Spleen (tissue), 11 donors: ENCODE measurements at regions not wholly inside any gene's neighbourhood (a gene's known extent, or its start where the extent isn't known, plus 50 kb on each side); places are given as distances from the start of the nearest gene placed in this dataset.

Experiments used
- DNase-seq: peaks from one replicate; pipeline ENCODE4 v3.0.0-alpha.2; 2020
- H3K27ac ChIP-seq, 8 donors: fragments of 200-600 bp; sonication (generic) in 7 of 8; 1 replicate in 4 of 8; 2 replicates in 4 of 8; pipeline versions ENCODE4 v1.5.0 to v1.8.0; 2016 to 2021; ENCODE audit warnings: inconsistent platforms in 4 of 8, mild to moderate bottlenecking in 4 of 8, moderate library complexity in 1 of 8
- H3K27me3 ChIP-seq, 7 donors: fragments of 200-600 bp; sonication (generic) in 6 of 7; replicated peaks in 1 of 7; 1 replicate in 4 of 7; 2 replicates in 3 of 7; pipeline versions ENCODE4 v1.5.0 to v1.8.0; 2016 to 2021; ENCODE audit warnings: inconsistent platforms in 3 of 7, mild to moderate bottlenecking in 1 of 7
- H3K36me3 ChIP-seq, 6 donors: fragments of 200-600 bp; sonication (generic) in 5 of 6; 1 replicate in 4 of 6; 2 replicates in 2 of 6; pipeline versions ENCODE4 v1.5.0 to v1.8.0; 2016 to 2021; ENCODE audit warnings: inconsistent platforms in 2 of 6
- H3K4me1 ChIP-seq, 6 donors: fragments of 200-600 bp; sonication (generic) in 5 of 6; 1 replicate in 3 of 6; 2 replicates in 3 of 6; pipeline versions ENCODE4 v1.5.0 to v1.8.0; 2016 to 2021; ENCODE audit warnings: inconsistent platforms in 3 of 6
- H3K4me3 ChIP-seq, 8 donors: fragments of 200-600 bp; sonication (generic) in 7 of 8; 1 replicate in 4 of 8; 2 replicates in 4 of 8; pipeline versions ENCODE4 v1.5.0 to v1.8.0; 2016 to 2021; ENCODE audit warnings: inconsistent platforms in 4 of 8, mild to moderate bottlenecking in 4 of 8, moderate library complexity in 2 of 8
- H3K9me3 ChIP-seq, 8 donors: fragments of 200-600 bp; sonication (generic) in 7 of 8; 1 replicate in 4 of 8; 2 replicates in 4 of 8; pipeline versions ENCODE4 v1.5.0 to v1.8.0; 2016 to 2021; ENCODE audit warnings: inconsistent platforms in 4 of 8
- POLR2A ChIP-seq, 3 donors: fragments of 450-650 bp; IDR thresholded peaks; one replicate each; pipeline ENCODE4 v1.5.1; 2017; ENCODE audit warnings: antibody characterized with exemption in 3 of 3, mild to moderate bottlenecking in 1 of 3
- POLR2AphosphoS5 ChIP-seq, 3 donors: sonication (generic); formaldehyde crosslinking; IDR thresholded peaks; one replicate each; pipeline ENCODE4 v1.5.1; 2017; ENCODE audit warnings: antibody characterized with exemption in 3 of 3
- WGBS, 5 donors: extraction: QIAGEN DNeasy Blood & Tissue Kit in 3 of 5; methylation state at CpG; one replicate each; pipeline versions ENCODE4 v1.1.5 to v1.1.7; 2013 to 2018; 5-methylcytosine and 5-hydroxymethylcytosine counted together
- intact Hi-C: fragments of 100-400 bp; cut with DNase I; formaldehyde crosslinking; loops from one replicate; pipeline ENCODE4 v1.15.0; 2023; ENCODE audit warnings: low total_unique reads
- TF ChIP-seq, protein P1 (sequence below), 11 experiments: fragments of 200-600 bp in 7 of 11; fragments of 450-650 bp in 4 of 11; sonication (generic) in 4 of 11; IDR thresholded peaks in 8 of 11; conservative IDR thresholded peaks in 3 of 11; 1 replicate in 7 of 11; 2 replicates in 4 of 11; pipeline versions ENCODE4 v1.4.0 to v1.8.0; 2016 to 2021; ENCODE audit warnings: antibody characterized with exemption in 11 of 11, inconsistent platforms in 4 of 11, mild to moderate bottlenecking in 1 of 11
- donor health status: healthy with polysubstance abuse.
- donor health status: DM: no; HTN: no; CAD: no; lungs with moderate emphysema.
- donor health status: DM: no; HTN: no; CAD: no.
- donor health status: Bipolar disorder and iron deficiency.
- donor health status: healthy.
- donor health status: DM: no; HTN: no; CAD: no.
- donor health status: DM: yes; HTN: yes; CAD: no.

DNA sequence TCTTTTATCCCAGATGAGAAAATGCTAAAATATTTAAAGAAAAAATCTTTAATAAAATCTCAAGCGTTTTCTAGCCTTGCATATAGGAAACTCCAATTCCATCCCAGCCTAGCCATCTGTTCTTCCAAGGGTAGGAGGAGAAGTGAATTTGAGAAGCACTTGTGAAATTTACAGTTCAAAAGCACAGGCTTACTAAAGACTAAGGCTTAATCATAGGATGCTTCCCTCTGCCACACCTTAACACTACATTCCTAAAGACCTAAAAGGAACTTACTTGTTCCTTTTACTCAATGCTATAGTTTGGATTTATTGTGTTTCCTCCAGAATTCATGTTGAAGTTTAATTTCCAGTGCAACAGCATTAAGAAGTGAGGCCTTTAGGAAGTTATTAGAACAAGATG lies 764.8 kb upstream of the CADM2 start:
- Histone ChIP-seq H3K27ac (no peak overlapping the region), H3K36me3 (no peaks in the 10 kb centered on the region), H3K4me3 (no peak overlapping the region), H3K4me1 (no peaks in the 10 kb centered on the region), H3K9me3 (peaks cover 0 to 73% (median 39%) of the 10 kb centered on the region in 8 donors), H3K27me3 (no peaks in the 10 kb centered on the region)
- 45 to 76% (median 64%) methylated on average over 1 of the region's 1 CpG for WGBS, 5 donors
- intact Hi-C loops = no loop called here
- TF ChIP-seq POLR2AphosphoS5 (IDR thresholded peaks at IDR 0.05) = no peak
- TF ChIP-seq, protein P1, sequence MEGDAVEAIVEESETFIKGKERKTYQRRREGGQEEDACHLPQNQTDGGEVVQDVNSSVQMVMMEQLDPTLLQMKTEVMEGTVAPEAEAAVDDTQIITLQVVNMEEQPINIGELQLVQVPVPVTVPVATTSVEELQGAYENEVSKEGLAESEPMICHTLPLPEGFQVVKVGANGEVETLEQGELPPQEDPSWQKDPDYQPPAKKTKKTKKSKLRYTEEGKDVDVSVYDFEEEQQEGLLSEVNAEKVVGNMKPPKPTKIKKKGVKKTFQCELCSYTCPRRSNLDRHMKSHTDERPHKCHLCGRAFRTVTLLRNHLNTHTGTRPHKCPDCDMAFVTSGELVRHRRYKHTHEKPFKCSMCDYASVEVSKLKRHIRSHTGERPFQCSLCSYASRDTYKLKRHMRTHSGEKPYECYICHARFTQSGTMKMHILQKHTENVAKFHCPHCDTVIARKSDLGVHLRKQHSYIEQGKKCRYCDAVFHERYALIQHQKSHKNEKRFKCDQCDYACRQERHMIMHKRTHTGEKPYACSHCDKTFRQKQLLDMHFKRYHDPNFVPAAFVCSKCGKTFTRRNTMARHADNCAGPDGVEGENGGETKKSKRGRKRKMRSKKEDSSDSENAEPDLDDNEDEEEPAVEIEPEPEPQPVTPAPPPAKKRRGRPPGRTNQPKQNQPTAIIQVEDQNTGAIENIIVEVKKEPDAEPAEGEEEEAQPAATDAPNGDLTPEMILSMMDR (IDR thresholded peaks at IDR 0.05 in 8 of 11, conservative IDR thresholded peaks at IDR 0.05 in 3 of 11) = no peak
- no peak for TF ChIP-seq POLR2A (IDR thresholded peaks at IDR 0.05)
- DNase-seq = no peak

DNA sequence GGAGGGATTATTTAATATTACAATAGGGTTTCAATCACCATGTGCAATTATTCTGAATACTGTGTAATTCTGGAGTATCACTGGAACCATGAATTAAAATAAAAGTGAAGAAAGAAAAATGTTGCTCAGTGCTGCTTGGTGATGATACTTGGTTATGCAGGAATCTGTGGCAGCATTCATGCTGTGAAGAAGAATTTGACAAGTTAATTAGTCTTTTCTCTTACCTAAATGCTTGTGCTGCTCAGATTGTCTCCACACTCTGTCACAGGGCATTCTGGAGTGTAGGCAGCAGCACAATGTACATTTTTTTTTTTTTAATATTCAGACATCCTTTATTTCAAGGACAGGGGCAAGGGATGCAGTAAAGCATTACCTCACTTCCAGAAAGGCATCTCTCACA lies 749.3 kb upstream of the CADM2 start:
- Histone ChIP-seq H3K4me1 (no peaks in the 10 kb centered on the region), H3K4me3 (no peak overlapping the region), H3K36me3 (no peaks in the 10 kb centered on the region), H3K27me3 (no peaks in the 10 kb centered on the region), H3K9me3 (peaks cover 0 to 26% (median 9%) of the 10 kb centered on the region in 8 donors), H3K27ac (no peak overlapping the region)
- intact Hi-C loops = no loop called here
- TF ChIP-seq POLR2AphosphoS5 (IDR thresholded peaks at IDR 0.05) = no peak
- no peak for TF ChIP-seq POLR2A (IDR thresholded peaks at IDR 0.05)
- TF ChIP-seq, protein P1 (IDR thresholded peaks at IDR 0.05 in 8 of 11, conservative IDR thresholded peaks at IDR 0.05 in 3 of 11) = no peak
- no peak for DNase-seq

DNA sequence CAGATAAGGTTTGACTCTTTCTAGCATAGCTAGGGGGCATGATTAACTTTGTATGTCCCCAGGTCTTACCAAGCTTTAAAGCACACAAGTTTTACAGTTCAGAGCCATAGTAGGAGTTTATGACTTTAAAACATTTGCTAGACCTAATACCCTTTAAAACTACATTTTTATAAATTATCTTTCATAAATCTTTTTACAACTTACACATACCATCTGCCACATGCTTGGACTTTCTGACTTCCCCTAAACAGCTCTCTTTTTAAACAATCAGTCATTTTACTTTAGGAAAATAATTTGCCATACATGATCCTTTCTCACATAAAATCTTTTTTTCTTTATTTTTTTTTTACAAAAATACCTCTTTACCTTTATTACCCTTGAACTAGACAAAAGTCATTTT lies 735.3 kb upstream of the CADM2 start:
- Histone ChIP-seq H3K36me3 (no peaks in the 10 kb centered on the region), H3K4me3 (no peak overlapping the region), H3K27ac (no peak overlapping the region), H3K27me3 (no peaks in the 10 kb centered on the region), H3K9me3 (peaks cover 0 to 66% (median 50%) of the 10 kb centered on the region in 8 donors), H3K4me1 (no peaks in the 10 kb centered on the region)
- intact Hi-C loops = no loop called here
- no peak for DNase-seq
- TF ChIP-seq POLR2AphosphoS5 (IDR thresholded peaks at IDR 0.05) (no peak), POLR2A (IDR thresholded peaks at IDR 0.05) (no peak)
- TF ChIP-seq, protein P1 (IDR thresholded peaks at IDR 0.05 in 8 of 11, conservative IDR thresholded peaks at IDR 0.05 in 3 of 11) = no peak

DNA sequence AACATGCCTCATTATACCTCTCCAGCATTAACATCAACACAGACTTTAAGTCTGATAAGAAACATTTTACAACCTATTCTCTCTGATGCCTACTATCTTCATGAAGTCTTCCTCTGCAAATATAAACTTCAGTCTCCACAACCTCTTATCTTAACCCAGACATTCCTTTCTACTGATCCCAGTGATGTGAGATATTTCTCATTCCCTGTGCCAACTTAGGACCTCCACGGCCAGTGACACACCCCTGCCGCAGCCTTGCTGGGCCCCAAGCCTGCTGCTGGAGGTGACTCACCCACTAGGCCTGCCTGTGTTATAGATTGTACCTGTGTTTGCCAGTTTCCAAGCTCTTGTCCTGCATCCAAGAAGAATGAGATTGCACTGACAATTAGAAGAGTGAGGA lies 734.5 kb upstream of the CADM2 start:
- Histone ChIP-seq H3K4me3 (no peak overlapping the region), H3K27ac (no peak overlapping the region), H3K9me3 (peaks cover 0 to 66% (median 50%) of the 10 kb centered on the region in 8 donors), H3K27me3 (no peaks in the 10 kb centered on the region), H3K4me1 (no peaks in the 10 kb centered on the region), H3K36me3 (no peaks in the 10 kb centered on the region)
- intact Hi-C loops = no loop called here
- 76 to 86% (median 83%) methylated on average over 2 of the region's 2 CpGs for WGBS, 5 donors
- no peak for TF ChIP-seq POLR2AphosphoS5 (IDR thresholded peaks at IDR 0.05)
- no peak for TF ChIP-seq POLR2A (IDR thresholded peaks at IDR 0.05)
- TF ChIP-seq, protein P1 (IDR thresholded peaks at IDR 0.05 in 8 of 11, conservative IDR thresholded peaks at IDR 0.05 in 3 of 11) = no peak
- DNase-seq = no peak
